NCI-H1105 treated with DMSO at 0.1 percent for 48 hours (cell line): ENCODE measurements at regions not wholly inside any gene's neighbourhood (a gene's known extent, or its start where the extent isn't known, plus 50 kb on each side); places are given as distances from the start of the nearest gene placed in this dataset.

ENCODE experiments used
- DNase-seq: peaks from one replicate; lab custom pipeline; 2025; lab: John Stamatoyannopoulos, UW

GRCh38 chr1:212558693-212559480, 49.7 kb upstream of the ATF3 start:
- DNase-seq: peak; percentile 61
